WTC11 (cell line): ENCODE measurements at regions not wholly inside any gene's neighbourhood (a gene's known extent, or its start where the extent isn't known, plus 50 kb on each side); places are given as distances from the start of the nearest gene placed in this dataset.

Source experiments
- FOXP1 ChIP-seq: sonication (generic); formaldehyde crosslinking; IDR thresholded peaks from 2 replicates; pipeline ENCODE4 v1.8.0; 2022; ENCODE audit warnings: missing genetic modification reagents, mild to moderate bottlenecking, moderate library complexity, borderline replicate concordance
- SMAD3 ChIP-seq: sonication (generic); formaldehyde crosslinking; IDR thresholded peaks from 2 replicates; pipeline ENCODE4 v1.8.0; 2022; ENCODE audit warnings: missing genetic modification reagents, mild to moderate bottlenecking, borderline replicate concordance
- TF ChIP-seq, protein P1 (sequence below): fragments of 200-600 bp; IDR thresholded peaks from 2 replicates; pipeline ENCODE4 v1.8.0; 2022; ENCODE audit warnings: antibody characterized with exemption

DNA sequence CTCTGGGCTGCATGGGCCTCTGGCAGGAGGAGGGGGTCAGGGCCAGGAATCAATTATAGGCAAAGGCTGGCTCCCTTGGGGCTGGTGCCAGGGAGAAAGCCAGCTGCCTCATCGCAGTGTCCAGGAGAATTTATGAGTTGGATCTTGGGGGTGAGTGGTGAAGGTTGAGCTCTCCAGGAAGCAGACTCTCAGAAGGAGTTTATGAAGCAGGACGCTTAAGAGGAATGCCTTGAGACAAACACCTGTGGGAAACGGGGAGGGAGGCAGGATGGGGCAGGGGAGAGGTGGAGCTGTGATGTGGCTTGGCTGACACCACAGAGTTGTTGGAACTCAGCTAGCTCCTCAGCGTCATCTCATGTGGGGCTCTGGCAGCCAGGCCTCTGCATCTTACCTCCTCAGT is 428.5 kb downstream of the RPS24 start:
- TF ChIP-seq, protein P1, sequence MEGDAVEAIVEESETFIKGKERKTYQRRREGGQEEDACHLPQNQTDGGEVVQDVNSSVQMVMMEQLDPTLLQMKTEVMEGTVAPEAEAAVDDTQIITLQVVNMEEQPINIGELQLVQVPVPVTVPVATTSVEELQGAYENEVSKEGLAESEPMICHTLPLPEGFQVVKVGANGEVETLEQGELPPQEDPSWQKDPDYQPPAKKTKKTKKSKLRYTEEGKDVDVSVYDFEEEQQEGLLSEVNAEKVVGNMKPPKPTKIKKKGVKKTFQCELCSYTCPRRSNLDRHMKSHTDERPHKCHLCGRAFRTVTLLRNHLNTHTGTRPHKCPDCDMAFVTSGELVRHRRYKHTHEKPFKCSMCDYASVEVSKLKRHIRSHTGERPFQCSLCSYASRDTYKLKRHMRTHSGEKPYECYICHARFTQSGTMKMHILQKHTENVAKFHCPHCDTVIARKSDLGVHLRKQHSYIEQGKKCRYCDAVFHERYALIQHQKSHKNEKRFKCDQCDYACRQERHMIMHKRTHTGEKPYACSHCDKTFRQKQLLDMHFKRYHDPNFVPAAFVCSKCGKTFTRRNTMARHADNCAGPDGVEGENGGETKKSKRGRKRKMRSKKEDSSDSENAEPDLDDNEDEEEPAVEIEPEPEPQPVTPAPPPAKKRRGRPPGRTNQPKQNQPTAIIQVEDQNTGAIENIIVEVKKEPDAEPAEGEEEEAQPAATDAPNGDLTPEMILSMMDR, result no peak
- no peak for TF ChIP-seq SMAD3 (CRISPR knock-in tag)
- no peak for TF ChIP-seq FOXP1 (CRISPR knock-in tag)
